ENCODE measurements at regions not wholly inside any gene's neighbourhood (a gene's known extent, or its start where the extent isn't known, plus 50 kb on each side); places are given as distances from the start of the nearest gene placed in this dataset.

DNA sequence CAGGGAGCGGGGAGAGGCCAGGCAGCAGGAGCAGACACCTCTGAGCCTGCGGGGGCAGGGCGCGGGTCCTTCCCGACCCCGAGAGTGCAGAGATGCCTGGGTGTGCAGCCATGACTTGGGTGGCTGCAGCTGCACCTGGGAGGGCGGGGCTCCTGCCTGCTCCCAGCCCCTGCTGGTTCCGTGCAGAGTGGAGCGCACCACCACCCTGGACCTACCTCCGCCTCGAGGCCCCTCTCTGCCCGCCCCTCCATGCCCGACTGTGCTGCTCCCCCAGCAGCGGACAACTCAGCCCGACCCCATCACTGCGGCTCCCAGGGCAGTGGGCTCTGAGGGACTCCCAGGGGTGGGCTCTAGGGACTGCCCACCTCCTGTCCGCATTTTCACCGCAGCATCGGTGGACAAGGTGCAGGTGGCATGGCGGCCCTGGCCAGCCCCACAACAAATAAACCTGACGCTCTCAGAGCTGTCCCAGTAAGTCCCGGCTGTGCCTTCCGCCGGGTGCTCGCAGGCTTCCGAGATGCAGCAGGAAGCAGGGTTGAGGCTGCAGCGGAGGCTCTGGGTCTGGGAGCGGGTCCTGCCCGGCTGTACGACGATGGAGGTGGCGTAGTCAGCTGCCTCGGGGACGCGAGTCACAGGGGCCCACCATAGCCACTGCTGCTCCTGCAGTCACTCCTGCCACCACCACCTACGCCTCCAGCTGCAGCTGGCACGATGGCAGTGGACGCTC lies 392.0 kb upstream of the CCDC196 start:
- Mint-ChIP-seq H3K4me3 (no peak overlapping the region), H3K4me1 (no peaks in the 10 kb centered on the region), H3K9me3 (peaks cover 4% of the 10 kb centered on the region), H3K27me3 (ENCODE audit: low read depth) (peaks cover 13% of the 10 kb centered on the region), H3K36me3 (no peaks in the 10 kb centered on the region), H3K27ac (no peak overlapping the region)
- no peak for DNase-seq (ENCODE audit: low spot score in 2 of 2, unreplicated experiment in 2 of 2)
- TF ChIP-seq, protein P1, sequence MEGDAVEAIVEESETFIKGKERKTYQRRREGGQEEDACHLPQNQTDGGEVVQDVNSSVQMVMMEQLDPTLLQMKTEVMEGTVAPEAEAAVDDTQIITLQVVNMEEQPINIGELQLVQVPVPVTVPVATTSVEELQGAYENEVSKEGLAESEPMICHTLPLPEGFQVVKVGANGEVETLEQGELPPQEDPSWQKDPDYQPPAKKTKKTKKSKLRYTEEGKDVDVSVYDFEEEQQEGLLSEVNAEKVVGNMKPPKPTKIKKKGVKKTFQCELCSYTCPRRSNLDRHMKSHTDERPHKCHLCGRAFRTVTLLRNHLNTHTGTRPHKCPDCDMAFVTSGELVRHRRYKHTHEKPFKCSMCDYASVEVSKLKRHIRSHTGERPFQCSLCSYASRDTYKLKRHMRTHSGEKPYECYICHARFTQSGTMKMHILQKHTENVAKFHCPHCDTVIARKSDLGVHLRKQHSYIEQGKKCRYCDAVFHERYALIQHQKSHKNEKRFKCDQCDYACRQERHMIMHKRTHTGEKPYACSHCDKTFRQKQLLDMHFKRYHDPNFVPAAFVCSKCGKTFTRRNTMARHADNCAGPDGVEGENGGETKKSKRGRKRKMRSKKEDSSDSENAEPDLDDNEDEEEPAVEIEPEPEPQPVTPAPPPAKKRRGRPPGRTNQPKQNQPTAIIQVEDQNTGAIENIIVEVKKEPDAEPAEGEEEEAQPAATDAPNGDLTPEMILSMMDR (IDR thresholded peaks at IDR 0.05; ENCODE audit: unreplicated experiment) = no peak

DNA sequence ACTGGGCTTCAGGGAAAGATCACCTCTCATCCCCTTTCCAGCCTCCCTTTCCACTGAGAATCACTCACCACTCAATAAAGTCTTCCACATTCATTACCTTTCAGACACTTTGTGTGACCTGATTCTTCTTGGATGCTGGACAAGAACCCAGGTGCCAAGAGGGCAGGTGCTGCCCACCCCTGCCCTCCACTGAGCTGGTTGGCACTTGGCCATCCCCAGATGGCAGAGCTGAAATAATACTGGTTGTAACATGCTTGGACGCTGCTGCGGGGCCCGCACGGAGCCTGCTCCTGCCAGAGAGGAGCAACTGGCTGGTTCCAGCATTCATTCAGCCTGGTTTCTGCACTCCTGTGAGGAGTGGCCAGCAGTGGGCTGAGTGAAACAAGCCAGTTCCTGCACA lies 386.7 kb upstream of the CCDC196 start:
- peaks cover 5% of the 10 kb centered on the region for H3K4me1 Mint-ChIP-seq
- H3K27me3 Mint-ChIP-seq (ENCODE audit: low read depth) = peaks cover 8% of the 10 kb centered on the region
- no peaks in the 10 kb centered on the region for H3K9me3 Mint-ChIP-seq
- H3K4me3 Mint-ChIP-seq = no peak overlapping the region
- no peaks in the 10 kb centered on the region for H3K36me3 Mint-ChIP-seq
- DNase-seq (ENCODE audit: low spot score in 2 of 2, unreplicated experiment in 2 of 2) = no peak
- no peak overlapping the region for H3K27ac Mint-ChIP-seq
- TF ChIP-seq, protein P1 (IDR thresholded peaks at IDR 0.05; ENCODE audit: unreplicated experiment) = no peak

DNA sequence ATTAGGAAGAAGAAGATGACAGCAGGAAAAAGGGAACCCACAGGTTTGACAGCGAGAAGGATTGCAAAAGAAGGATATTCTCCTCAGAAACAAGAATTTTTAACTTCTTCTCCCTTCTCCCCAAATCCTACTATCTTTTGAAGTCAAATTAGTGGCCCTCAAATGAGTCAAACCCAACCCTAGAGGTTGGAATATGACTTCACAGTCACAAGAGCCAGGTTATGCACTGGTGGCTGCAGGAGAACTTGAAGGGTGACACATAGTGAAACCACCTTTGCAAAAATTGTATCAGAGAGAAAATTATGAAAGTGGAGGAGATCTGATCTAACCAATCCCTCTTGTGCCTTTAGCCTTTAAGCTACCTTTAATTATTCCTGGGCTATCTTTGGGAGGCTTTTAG lies 386.2 kb upstream of the CCDC196 start:
- DNase-seq (ENCODE audit: low spot score in 2 of 2, unreplicated experiment in 2 of 2) = no peak
- H3K36me3 Mint-ChIP-seq = no peaks in the 10 kb centered on the region
- H3K9me3 Mint-ChIP-seq = no peaks in the 10 kb centered on the region
- H3K4me3 Mint-ChIP-seq = no peak overlapping the region
- peaks cover 8% of the 10 kb centered on the region for H3K27me3 Mint-ChIP-seq (ENCODE audit: low read depth)
- peaks cover 5% of the 10 kb centered on the region for H3K4me1 Mint-ChIP-seq
- TF ChIP-seq, protein P1 (IDR thresholded peaks at IDR 0.05; ENCODE audit: unreplicated experiment) = no peak
- no peak overlapping the region for H3K27ac Mint-ChIP-seq

DNA sequence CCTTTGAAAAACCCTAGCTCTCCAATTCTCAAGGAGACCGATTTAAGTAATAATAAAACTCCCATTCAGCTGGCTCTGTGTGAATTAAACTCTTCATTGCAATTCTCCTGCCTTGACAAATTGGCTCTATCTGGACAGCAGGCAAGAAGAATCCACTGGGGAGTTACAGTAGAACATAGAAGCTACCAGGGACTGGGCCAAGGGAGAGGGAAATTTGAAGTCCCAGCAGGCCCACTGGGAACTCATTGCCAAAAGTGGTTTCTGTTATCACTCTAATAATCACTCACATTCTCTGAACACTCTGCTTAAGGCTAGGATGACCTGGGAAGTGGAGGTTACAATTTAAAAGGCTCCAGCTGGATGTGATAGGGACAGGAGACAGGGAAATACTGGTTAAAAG lies 384.5 kb upstream of the CCDC196 start:
- peaks cover 15% of the 10 kb centered on the region for H3K4me1 Mint-ChIP-seq

DNA sequence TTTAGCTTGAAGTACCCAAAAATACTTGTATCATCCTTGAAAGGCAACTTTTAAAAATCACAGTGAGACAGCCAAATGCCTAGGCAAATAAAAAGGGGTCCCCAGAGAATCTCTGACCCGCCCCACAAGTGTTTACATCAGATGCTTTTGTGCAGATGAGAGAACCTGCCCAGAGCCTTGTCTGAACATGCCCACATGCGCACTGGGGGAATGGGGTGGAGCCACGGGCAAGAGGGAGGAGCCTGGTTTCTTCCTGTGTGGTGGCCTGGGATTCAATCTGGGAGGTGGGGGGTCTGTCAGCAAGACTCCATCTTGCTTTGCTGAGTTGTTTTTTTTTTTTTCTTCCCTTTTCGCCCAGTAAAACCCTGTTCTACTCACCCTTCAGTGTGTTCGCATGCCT lies 381.7 kb upstream of the CCDC196 start:
- no peak for DNase-seq (ENCODE audit: low spot score in 2 of 2, unreplicated experiment in 2 of 2)
- no peak overlapping the region for H3K4me3 Mint-ChIP-seq
- no peaks in the 10 kb centered on the region for H3K9me3 Mint-ChIP-seq
- H3K27me3 Mint-ChIP-seq (ENCODE audit: low read depth) = no peaks in the 10 kb centered on the region
- H3K27ac Mint-ChIP-seq = no peak overlapping the region
- H3K4me1 Mint-ChIP-seq = peaks cover 15% of the 10 kb centered on the region
- TF ChIP-seq, protein P1 (IDR thresholded peaks at IDR 0.05; ENCODE audit: unreplicated experiment) = no peak
- no peaks in the 10 kb centered on the region for H3K36me3 Mint-ChIP-seq

More for the DNA sequence above, 384.5 kb upstream of the CCDC196 start:
- peaks cover 6% of the 10 kb centered on the region for H3K27me3 Mint-ChIP-seq (ENCODE audit: low read depth)
- H3K36me3 Mint-ChIP-seq = no peaks in the 10 kb centered on the region
- no peaks in the 10 kb centered on the region for H3K9me3 Mint-ChIP-seq
- DNase-seq (ENCODE audit: low spot score in 2 of 2, unreplicated experiment in 2 of 2) = no peak
- H3K4me3 Mint-ChIP-seq = no peak overlapping the region
- TF ChIP-seq, protein P1 (IDR thresholded peaks at IDR 0.05; ENCODE audit: unreplicated experiment) = no peak
- no peak overlapping the region for H3K27ac Mint-ChIP-seq
